ENCODE measurements at regions not wholly inside any gene's neighbourhood (a gene's known extent, or its start where the extent isn't known, plus 50 kb on each side); places are given as distances from the start of the nearest gene placed in this dataset.

DNA sequence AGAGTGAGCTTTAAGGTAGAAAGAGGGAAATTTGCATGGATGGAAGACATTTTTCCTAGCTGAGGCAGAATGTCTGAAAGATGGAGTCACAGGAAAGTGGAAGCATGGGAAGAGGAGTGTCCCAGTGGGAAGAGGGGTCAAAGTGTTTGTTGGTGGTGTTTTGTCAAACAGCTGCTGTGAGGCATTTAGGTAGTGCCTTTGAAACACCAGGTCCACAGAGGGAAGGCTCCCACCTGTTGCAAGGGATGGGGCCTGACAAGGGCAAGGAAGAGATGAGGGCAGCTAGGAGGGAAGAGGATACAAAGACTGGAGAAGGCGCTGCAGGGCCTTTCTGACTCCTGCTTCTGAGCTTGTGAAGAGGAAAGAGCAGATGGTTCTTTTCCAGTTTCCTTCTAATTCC, 91.8 kb upstream of the CISTR start:
- DNase-seq (ENCODE audit: low spot score) (no peak), ATAC-seq (no peak), FAIRE-seq (no peak)
- Histone ChIP-seq H3K9ac (ENCODE audit: insufficient read depth, low read depth, low read length) (no peak overlapping the region), H3K27ac (ENCODE audit: extremely low read length, insufficient read depth, low read length) (no peak overlapping the region), H3K9me3 (ENCODE audit: low read length) (no peaks in the 10 kb centered on the region), H3K4me3 (replicated peaks in 1 of 3; ENCODE audit: insufficient read depth in 1 of 3, low read depth in 2 of 3, low read length in 3 of 3) (no peak overlapping the region), H3K4me1 (ENCODE audit: insufficient read depth, low read length) (no peaks in the 10 kb centered on the region), H3K79me2 (ENCODE audit: insufficient read depth, low read length) (no peaks in the 10 kb centered on the region), H3K27me3 (ENCODE audit: control insufficient read depth in 1 of 2, insufficient read depth in 2 of 2, low read length in 2 of 2) (peaks cover 0 to 40% of the 10 kb centered on the region in 2 experiments; a peak in 3 of 5 replicates), H4K20me1 (ENCODE audit: insufficient read depth, low read length) (no peaks in the 10 kb centered on the region), H2AFZ (ENCODE audit: low read length) (no peak overlapping the region), H3K36me3 (replicated peaks in 1 of 2; ENCODE audit: control insufficient read depth in 1 of 2, insufficient read depth in 2 of 2, low read length in 2 of 2) (no peaks in the 10 kb centered on the region), H3K4me2 (ENCODE audit: low read depth, low read length) (no peak overlapping the region)
- BruUV-seq (replicated peaks) = no TSS peak
- in situ Hi-C loops (cut with HindIII; ENCODE audit: extremely low pct_ligation_motif_present, low pct_unique_long_range_greater_than_20kb) (no loop called here), intact Hi-C loops (cut with micrococcal nuclease; ENCODE audit: unreplicated experiment) (no loop called here)
- TF ChIP-seq CREB3 (CRISPR knock-in tag; IDR thresholded peaks at IDR 0.05) (no peak), MXI1 (IDR thresholded peaks at IDR 0.05; ENCODE audit: borderline replicate concordance, low read depth, low read length) (no peak), ZBTB1 (CRISPR knock-in tag; IDR thresholded peaks at IDR 0.05; ENCODE audit: borderline replicate concordance) (no peak)
- WGBS (ENCODE audit: low lambda C conversion rate) = 5% methylated on average over 1 of the region's 1 CpG
- ChIA-PET POLR2A (no interaction called here), CTCF (ENCODE audit: low intra/inter-chr PET ratio, low total read pairs) (no interaction called here)

- ATAC-seq = no peak
- in situ Hi-C loops (cut with HindIII; ENCODE audit: extremely low pct_ligation_motif_present, low pct_unique_long_range_greater_than_20kb) (no loop called here), intact Hi-C loops (cut with micrococcal nuclease; ENCODE audit: unreplicated experiment) (no loop called here)
- FAIRE-seq = no peak
- Histone ChIP-seq H3K27ac (ENCODE audit: extremely low read length, insufficient read depth, low read length) (no peak overlapping the region), H4K20me1 (ENCODE audit: insufficient read depth, low read length) (no peaks in the 10 kb centered on the region), H3K9ac (ENCODE audit: insufficient read depth, low read depth, low read length) (no peak overlapping the region), H3K9me3 (ENCODE audit: low read length) (no peaks in the 10 kb centered on the region), H3K4me3 (replicated peaks in 1 of 3; ENCODE audit: insufficient read depth in 1 of 3, low read depth in 2 of 3, low read length in 3 of 3) (no peak overlapping the region), H3K4me2 (ENCODE audit: low read depth, low read length) (no peak overlapping the region), H2AFZ (ENCODE audit: low read length) (no peak overlapping the region), H3K4me1 (ENCODE audit: insufficient read depth, low read length) (no peaks in the 10 kb centered on the region), H3K36me3 (replicated peaks in 1 of 2; ENCODE audit: control insufficient read depth in 1 of 2, insufficient read depth in 2 of 2, low read length in 2 of 2) (no peaks in the 10 kb centered on the region), H3K27me3 (ENCODE audit: control insufficient read depth in 1 of 2, insufficient read depth in 2 of 2, low read length in 2 of 2) (peaks cover 0 to 44% of the 10 kb centered on the region in 2 experiments; a peak in 4 of 5 replicates), H3K79me2 (ENCODE audit: insufficient read depth, low read length) (no peaks in the 10 kb centered on the region)
- TF ChIP-seq NR2F1 (CRISPR knock-in tag; IDR thresholded peaks at IDR 0.05) = no peak
- no peak for TF ChIP-seq JDP2 (CRISPR knock-in tag; IDR thresholded peaks at IDR 0.05; ENCODE audit: borderline replicate concordance)
- TF ChIP-seq ZNF331 (CRISPR knock-in tag; IDR thresholded peaks at IDR 0.05) = no peak
- TF ChIP-seq ZNF83 (CRISPR knock-in tag; IDR thresholded peaks at IDR 0.05; ENCODE audit: borderline replicate concordance) = no peak
- TF ChIP-seq XBP1 (CRISPR knock-in tag; IDR thresholded peaks at IDR 0.05) = no peak
- no peak for TF ChIP-seq ZNF160 (CRISPR knock-in tag; IDR thresholded peaks at IDR 0.05)
- TF ChIP-seq, protein P1, sequence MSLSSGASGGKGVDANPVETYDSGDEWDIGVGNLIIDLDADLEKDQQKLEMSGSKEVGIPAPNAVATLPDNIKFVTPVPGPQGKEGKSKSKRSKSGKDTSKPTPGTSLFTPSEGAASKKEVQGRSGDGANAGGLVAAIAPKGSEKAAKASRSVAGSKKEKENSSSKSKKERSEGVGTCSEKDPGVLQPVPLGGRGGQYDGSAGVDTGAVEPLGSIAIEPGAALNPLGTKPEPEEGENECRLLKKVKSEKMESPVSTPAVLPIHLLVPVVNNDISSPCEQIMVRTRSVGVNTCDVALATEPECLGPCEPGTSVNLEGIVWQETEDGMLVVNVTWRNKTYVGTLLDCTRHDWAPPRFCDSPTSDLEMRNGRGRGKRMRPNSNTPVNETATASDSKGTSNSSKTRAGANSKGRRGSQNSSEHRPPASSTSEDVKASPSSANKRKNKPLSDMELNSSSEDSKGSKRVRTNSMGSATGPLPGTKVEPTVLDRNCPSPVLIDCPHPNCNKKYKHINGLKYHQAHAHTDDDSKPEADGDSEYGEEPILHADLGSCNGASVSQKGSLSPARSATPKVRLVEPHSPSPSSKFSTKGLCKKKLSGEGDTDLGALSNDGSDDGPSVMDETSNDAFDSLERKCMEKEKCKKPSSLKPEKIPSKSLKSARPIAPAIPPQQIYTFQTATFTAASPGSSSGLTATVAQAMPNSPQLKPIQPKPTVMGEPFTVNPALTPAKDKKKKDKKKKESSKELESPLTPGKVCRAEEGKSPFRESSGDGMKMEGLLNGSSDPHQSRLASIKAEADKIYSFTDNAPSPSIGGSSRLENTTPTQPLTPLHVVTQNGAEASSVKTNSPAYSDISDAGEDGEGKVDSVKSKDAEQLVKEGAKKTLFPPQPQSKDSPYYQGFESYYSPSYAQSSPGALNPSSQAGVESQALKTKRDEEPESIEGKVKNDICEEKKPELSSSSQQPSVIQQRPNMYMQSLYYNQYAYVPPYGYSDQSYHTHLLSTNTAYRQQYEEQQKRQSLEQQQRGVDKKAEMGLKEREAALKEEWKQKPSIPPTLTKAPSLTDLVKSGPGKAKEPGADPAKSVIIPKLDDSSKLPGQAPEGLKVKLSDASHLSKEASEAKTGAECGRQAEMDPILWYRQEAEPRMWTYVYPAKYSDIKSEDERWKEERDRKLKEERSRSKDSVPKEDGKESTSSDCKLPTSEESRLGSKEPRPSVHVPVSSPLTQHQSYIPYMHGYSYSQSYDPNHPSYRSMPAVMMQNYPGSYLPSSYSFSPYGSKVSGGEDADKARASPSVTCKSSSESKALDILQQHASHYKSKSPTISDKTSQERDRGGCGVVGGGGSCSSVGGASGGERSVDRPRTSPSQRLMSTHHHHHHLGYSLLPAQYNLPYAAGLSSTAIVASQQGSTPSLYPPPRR (CRISPR knock-in tag; IDR thresholded peaks at IDR 0.05; ENCODE audit: borderline replicate concordance) = no peak
- no TSS peak for BruUV-seq (replicated peaks)
- WGBS (ENCODE audit: low lambda C conversion rate) = 0% methylated on average over 5 of the region's 5 CpGs
- ChIA-PET POLR2A (no interaction called here), CTCF (ENCODE audit: low intra/inter-chr PET ratio, low total read pairs) (no interaction called here)
- no peak for DNase-seq (ENCODE audit: low spot score)
Observed at GRCh38 chr12:53844994-53845844, 93.4 kb upstream of the HOXC13 start.

All from HepG2 (cell line).